Urinary bladder (tissue), 3 donors: ENCODE measurements at regions not wholly inside any gene's neighbourhood (a gene's known extent, or its start where the extent isn't known, plus 50 kb on each side); places are given as distances from the start of the nearest gene placed in this dataset.

Experiments used
- DNase-seq: peaks from one replicate; pipeline ENCODE4 v3.0.0-alpha.2; 2015; ENCODE audit errors: extremely low spot score
- H3K27ac ChIP-seq: one replicate; pipeline ENCODE4 v1.5.1; 2013; ENCODE audit warnings: low read depth, mild to moderate bottlenecking, moderate library complexity
- H3K36me3 ChIP-seq: one replicate; pipeline ENCODE4 v1.6.1; 2013; ENCODE audit warnings: mild to moderate bottlenecking, moderate library complexity; ENCODE audit not compliant: insufficient read depth
- H3K4me1 ChIP-seq: one replicate; pipeline ENCODE4 v1.6.1; 2013; ENCODE audit warnings: mild to moderate bottlenecking, moderate library complexity; ENCODE audit not compliant: insufficient read depth
- H3K4me3 ChIP-seq: one replicate; pipeline ENCODE4 v1.5.1; 2013; ENCODE audit warnings: low read depth, low read length
- whole genome bisulfite sequencing: extraction: QIAGEN DNeasy Blood & Tissue Kit; methylation state at CpG from one replicate; pipeline ENCODE4 v1.1.7; 2013; 5-methylcytosine and 5-hydroxymethylcytosine counted together
- donor health status: healthy with polysubstance abuse.
- donor health status: healthy.

DNA sequence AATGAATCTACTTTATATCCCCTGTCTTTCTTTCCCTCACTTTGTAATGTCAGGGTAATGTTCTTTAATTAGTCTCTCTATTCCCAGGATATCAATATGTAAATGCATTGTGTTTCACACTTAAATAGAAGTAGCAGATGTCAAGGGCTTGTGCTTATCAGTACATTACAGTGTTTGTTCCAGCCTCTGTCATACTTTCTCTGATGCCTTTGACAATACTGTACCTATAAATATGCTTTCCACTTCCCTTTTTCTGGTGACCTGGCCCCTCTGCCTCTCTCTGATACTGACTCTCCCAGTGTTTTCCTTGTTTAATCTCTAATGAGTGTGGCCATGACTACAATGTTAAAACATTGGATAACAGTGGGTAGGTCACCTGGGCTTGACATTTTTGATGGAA, 862.0 kb upstream of the NEGR1 start:
- no peak overlapping the region for H3K27ac ChIP-seq
- H3K4me1 ChIP-seq = no peaks in the 10 kb centered on the region
- H3K4me3 ChIP-seq = no peak overlapping the region
- no peak for DNase-seq
- H3K36me3 ChIP-seq = no peaks in the 10 kb centered on the region

DNA sequence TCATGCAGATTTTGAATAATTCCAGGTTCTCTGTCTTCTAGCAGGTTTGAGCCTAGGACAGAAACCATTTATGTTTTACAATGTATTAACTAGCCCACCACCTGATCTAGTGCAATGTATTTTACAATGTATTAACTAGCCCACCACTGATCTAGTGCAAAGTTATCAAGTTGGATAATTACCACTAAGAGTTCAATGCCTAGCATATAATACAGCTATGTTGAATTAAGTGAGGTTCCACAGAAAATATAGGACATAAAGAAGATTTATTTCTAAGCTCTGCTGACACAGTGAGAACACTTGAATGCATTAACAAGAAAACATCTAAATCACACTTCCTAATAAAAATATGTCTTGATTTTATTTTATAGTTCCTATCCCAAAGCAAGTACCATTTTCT, 854.6 kb upstream of the NEGR1 start:
- Histone ChIP-seq H3K36me3 (no peaks in the 10 kb centered on the region), H3K4me1 (no peaks in the 10 kb centered on the region), H3K27ac (no peak overlapping the region), H3K4me3 (no peak overlapping the region)
- no peak for DNase-seq

DNA sequence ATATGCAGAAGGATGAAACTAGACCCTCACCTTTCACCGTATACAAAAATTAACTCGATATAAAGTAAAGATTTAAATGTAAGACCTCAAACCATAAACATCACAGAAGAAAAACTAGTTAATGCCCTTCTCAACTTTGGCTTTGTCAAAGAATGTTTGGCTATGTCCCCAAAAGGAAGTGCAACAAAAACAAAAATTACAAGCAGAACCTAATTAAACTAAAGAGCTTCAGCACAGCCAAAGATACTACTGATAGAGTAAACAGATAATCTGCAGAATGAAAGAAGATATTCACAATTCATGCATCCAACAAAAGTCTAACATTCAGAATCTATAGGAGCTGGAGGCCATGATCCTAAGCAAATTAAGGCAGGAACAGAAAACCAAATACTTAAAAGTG, 824.6 kb upstream of the NEGR1 start:
- WGBS = 85% methylated on average over 2 of the region's 2 CpGs
- DNase-seq = no peak

DNA sequence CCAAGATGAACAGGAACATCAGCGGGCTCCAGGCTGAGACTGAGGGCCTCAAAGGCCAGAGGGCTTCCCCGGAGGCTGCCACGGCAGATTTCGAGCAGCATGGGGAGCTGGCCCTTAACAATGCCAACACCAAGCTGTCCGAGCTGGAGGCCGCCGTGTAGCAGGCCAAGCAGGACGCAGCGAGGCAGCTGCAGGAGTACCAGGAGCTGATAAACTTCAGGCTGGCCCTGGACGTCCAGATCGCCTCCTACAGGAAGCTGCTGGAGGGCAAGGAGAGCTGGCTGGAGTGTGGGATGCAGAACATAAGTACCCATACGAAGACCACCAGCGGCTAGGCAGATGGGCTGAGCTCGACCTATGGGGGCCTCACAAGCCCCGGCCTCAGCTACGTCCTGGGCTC, 823.4 kb upstream of the NEGR1 start:
- 96% methylated on average over 16 of the region's 16 CpGs for WGBS
- H3K27ac ChIP-seq = no peak overlapping the region
- no peak for DNase-seq
- no peaks in the 10 kb centered on the region for H3K36me3 ChIP-seq
- no peak overlapping the region for H3K4me3 ChIP-seq
- H3K4me1 ChIP-seq = no peaks in the 10 kb centered on the region

More for the DNA sequence above, 824.6 kb upstream of the NEGR1 start:
- Histone ChIP-seq H3K27ac (no peak overlapping the region), H3K4me3 (no peak overlapping the region), H3K4me1 (no peaks in the 10 kb centered on the region), H3K36me3 (no peaks in the 10 kb centered on the region)

DNA sequence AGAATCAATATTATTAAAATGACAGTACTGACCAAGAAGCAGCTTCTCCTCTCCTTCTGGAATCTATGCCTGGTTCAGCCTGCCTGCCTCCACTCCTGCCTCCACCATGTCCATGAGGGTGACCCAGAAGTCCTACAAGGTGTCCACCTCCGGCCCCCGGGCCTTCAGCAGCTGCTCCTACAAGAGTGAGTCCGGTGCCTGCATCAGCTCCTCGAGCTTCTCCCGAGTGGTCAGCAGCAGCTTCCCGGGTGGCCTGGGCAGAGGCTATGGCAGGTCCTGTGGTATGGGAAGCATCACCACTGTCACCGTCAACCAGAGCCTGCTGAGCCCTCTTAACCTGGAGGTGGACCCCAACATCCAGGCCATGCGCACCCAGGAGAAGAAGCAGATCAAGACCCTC, 822.4 kb upstream of the NEGR1 start:
- Histone ChIP-seq H3K27ac (no peak overlapping the region), H3K36me3 (no peaks in the 10 kb centered on the region), H3K4me3 (no peak overlapping the region), H3K4me1 (no peaks in the 10 kb centered on the region)
- no peak for DNase-seq
- WGBS = 93% methylated on average over 8 of the region's 8 CpGs

DNA sequence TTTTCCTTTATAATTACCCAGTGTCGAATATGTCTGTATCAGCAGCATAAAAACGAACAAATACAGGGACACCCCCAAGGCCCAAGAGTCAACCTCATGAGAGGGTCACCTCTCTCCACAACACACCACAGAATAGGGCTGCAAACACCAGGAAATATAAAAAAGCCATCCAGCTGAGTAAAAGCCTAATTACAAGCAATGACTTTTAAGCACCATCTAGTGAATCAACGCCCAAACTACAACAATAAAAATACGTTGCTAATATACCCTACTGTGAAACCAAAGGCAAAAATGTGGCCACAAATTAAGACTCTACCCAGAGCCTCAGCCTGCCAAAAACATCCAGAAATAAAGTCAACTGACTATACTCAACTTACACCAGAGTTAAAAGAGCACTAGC, 817.9 kb upstream of the NEGR1 start:
- Histone ChIP-seq H3K4me1 (no peaks in the 10 kb centered on the region), H3K4me3 (no peak overlapping the region), H3K27ac (no peak overlapping the region), H3K36me3 (no peaks in the 10 kb centered on the region)
- no peak for DNase-seq
- WGBS = 72% methylated on average over 4 of the region's 4 CpGs

DNA sequence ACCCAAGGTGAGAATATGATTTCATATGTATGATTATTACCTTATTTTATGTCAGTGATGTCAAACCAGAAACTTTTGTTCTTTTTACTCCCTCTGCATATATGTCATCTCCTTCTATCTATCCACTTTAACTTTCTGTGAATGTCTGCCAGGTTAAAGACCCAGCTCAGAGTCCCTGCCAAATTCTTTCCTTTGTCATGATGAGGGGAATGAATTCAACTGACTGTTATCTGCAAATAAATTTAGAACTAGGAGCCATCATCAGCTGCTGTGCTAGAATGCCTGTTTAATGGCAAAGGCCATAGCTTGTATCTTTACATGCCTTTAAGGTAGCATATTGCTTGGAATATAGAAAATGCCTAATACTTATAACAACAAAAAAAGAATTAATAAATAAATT, 815.6 kb upstream of the NEGR1 start:
- no peak overlapping the region for H3K27ac ChIP-seq
- no peaks in the 10 kb centered on the region for H3K36me3 ChIP-seq
- no peak overlapping the region for H3K4me3 ChIP-seq
- DNase-seq = no peak
- no peaks in the 10 kb centered on the region for H3K4me1 ChIP-seq

DNA sequence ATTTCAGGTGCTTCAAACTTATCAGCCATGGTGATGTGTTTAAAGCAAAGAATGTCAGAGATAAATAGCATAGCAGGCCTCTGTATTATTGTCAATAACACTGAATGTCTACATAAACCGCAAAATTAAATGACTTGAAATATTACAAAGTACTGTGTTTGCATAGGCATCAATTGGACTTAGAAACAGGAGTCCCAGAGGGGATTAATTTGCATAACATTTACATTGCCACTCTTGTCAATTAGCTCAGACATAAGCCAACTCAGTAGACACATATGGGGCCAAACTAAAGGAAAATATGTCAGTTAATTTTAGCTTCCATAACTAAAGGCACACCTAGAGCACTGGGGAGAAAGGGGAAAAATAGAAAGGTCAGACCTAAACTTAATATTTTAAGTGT, 814.5 kb upstream of the NEGR1 start:
- H3K36me3 ChIP-seq = no peaks in the 10 kb centered on the region
- 77% methylated on average over 1 of the region's 1 CpG for WGBS
- no peak overlapping the region for H3K4me3 ChIP-seq
- DNase-seq = no peak
- H3K4me1 ChIP-seq = no peaks in the 10 kb centered on the region
- H3K27ac ChIP-seq = no peak overlapping the region

DNA sequence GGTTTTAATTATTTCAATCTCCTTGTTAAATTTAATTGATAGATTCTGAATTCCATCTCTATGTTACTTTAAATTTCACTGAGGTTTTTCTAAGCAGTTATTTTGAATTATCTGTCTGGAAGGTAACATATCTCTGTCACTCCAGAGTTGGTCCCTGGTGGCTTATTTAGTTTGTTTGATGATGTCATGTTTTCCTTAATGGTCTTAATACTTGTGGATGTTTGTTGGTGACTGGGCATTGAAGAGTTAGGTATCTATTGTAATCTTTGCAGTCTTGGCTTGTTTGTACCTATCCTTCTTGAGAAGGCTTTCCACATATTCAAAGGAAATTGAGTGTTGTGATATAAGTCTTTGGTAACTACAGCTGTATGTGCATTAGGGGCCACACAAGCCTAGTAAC, 810.0 kb upstream of the NEGR1 start:
- no peak for DNase-seq
- Histone ChIP-seq H3K27ac (no peak overlapping the region), H3K4me1 (no peaks in the 10 kb centered on the region), H3K4me3 (no peak overlapping the region), H3K36me3 (no peaks in the 10 kb centered on the region)

DNA sequence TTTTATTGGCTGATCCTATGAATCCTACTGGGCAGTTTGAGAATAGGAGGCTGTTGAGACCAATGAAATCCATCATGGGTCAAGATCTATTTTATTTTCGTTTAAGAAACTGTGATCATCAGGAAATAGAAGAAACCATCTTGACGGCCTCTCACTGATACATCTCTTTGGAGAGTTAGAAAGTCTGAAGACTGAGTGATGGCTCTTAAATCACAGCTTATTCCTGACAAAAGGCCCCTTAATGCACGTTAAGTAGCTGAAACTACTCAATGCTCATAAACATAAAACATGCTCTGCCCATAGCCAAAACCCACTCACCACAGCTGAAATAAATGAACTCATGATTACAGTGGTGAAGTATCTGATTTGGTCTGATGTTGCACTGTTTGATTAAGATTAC, 784.5 kb upstream of the NEGR1 start:
- 42% methylated on average over 3 of the region's 3 CpGs for WGBS

DNA sequence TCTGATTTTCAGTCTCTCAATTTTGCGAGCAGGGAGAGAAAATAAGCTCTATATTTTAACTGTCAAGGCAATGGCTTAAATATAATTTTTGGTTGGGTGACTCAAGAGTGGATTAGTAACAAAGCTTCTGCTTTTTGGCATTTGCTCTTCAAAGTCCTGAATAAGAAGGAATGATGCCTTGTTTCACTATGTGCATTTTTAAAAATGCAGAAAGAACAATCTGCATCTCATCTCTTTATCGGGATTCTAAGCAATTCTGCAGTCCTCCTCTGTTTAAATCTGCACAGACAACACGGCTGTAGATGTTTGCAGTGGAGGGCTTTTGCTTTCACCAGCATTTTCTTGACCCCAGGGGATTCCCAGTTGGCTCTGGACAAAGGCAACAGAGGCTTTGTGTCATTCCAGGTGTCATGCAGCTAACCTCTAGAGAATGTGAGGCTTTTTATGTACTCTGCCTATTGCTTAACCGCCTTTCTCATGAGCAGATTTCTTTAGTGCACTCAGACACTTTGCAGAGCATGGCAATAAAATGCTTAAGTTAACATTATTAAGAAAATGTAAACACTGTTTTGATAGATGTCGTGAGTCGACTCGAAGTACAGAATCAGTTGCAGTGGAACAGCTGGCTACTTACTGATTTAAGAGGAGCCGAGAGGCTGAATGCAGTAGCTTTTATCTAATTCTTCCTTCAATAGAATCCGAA, 783.2 kb upstream of the NEGR1 start:
- no peak overlapping the region for H3K27ac ChIP-seq
- H3K4me1 ChIP-seq = no peaks in the 10 kb centered on the region
- no peak overlapping the region for H3K4me3 ChIP-seq
- no peaks in the 10 kb centered on the region for H3K36me3 ChIP-seq
- 11% methylated on average over 9 of the region's 9 CpGs for WGBS
- DNase-seq = peak; percentile 36

More for the DNA sequence above, 784.5 kb upstream of the NEGR1 start:
- Histone ChIP-seq H3K4me1 (no peaks in the 10 kb centered on the region), H3K27ac (no peak overlapping the region), H3K4me3 (no peak overlapping the region), H3K36me3 (no peaks in the 10 kb centered on the region)
- DNase-seq = no peak

DNA sequence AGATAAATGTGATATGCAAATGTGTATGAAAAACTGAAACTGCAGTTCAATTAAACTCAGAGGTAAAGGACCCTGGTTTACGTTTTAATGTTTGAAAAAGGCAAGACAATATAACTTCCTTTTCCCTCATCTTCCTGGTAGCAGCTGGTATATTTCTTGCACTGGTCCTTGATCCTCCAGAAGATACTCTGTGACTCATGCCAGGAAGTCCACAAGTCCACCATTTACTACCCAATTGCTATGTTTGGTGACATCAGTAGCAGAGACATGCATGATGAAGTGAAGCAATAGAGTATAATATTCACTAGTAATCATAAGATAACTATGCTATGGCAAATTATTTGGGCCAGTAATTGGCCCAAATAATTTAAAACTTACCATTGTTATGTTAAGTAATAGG, 774.5 kb upstream of the NEGR1 start:
- no peak for DNase-seq
- Histone ChIP-seq H3K4me1 (no peaks in the 10 kb centered on the region), H3K27ac (no peak overlapping the region), H3K4me3 (no peak overlapping the region), H3K36me3 (no peaks in the 10 kb centered on the region)
- 0% methylated on average over 1 of the region's 1 CpG for WGBS

DNA sequence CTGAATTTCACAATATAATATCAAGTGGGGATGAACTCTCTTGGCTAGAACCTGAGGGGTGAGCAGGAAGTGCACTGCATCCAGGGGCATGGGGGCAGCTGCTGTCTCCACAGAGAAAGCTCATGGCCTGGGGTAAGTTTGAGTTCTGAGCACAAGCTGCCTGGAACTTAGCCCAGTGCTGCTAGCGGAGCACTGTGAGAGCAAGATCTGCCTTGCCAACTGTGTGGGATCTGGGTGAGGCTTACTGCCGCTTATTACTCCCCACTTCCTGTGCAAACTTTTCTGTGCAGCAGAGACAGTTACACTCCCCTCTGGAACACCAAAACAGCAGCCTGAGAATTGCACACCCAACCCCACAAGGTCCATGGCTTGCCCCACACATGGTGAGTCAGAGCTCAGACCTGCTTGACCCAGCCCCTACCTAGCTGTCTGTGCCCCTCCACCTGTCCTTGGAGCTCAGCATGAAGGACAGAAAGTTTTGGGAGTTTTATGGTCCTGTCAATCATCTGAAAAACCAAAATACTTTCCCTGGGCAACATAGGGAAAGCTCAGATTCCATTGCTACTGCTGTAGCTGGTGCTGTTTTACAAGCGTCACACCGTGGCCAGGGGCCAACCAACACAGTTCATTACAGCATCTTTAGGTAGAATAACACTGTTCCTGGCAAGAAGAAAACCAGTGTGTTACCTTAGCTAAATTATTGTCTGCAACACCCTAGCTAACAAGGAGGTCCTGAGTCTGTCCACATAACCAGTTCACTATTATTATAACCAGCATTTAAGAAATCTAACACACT, 762.1 kb upstream of the NEGR1 start:
- H3K4me1 ChIP-seq = no peaks in the 10 kb centered on the region
- DNase-seq = no peak
- H3K27ac ChIP-seq = no peak overlapping the region
- no peaks in the 10 kb centered on the region for H3K36me3 ChIP-seq
- no peak overlapping the region for H3K4me3 ChIP-seq
- WGBS = 48% methylated on average over 4 of the region's 4 CpGs

DNA sequence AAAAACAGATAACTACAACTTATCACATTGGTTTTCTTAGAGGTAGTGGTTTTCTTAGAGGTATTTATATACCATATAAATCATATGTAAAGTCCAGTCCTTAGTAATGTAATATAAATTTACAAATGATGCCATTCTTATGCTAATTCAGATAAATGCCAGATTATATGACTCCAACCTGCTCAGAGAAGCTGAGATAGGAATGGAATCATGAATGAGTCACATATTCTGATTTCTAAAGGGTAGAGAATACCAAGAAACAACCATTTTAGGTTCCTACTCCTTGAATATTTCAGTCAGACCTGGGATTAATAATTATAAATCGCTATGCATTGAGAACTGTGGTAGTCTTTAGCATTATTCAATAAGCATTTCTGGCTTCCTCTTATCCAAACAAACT, 760.1 kb upstream of the NEGR1 start:
- Histone ChIP-seq H3K4me1 (no peaks in the 10 kb centered on the region), H3K36me3 (no peaks in the 10 kb centered on the region), H3K4me3 (no peak overlapping the region), H3K27ac (no peak overlapping the region)
- no peak for DNase-seq
- WGBS = 94% methylated on average over 1 of the region's 1 CpG
